ENCODE measurements at regions not wholly inside any gene's neighbourhood (a gene's known extent, or its start where the extent isn't known, plus 50 kb on each side); places are given as distances from the start of the nearest gene placed in this dataset.

GRCh38 chr9:100775912-100776311 lies 198.0 kb downstream of the CAVIN4 start:
- TF ChIP-seq POLR2A (IDR thresholded peaks at IDR 0.05): no peak
- no peak for TF ChIP-seq CTCF (IDR thresholded peaks at IDR 0.05)
- no peak for TF ChIP-seq EP300 (IDR thresholded peaks at IDR 0.05)

Measured in gastroesophageal sphincter (tissue), 3 donors.